Sigmoid colon (tissue), 6 donors: ENCODE measurements at regions not wholly inside any gene's neighbourhood (a gene's known extent, or its start where the extent isn't known, plus 50 kb on each side); places are given as distances from the start of the nearest gene placed in this dataset.

ENCODE experiments used
- DNase-seq: peaks from one replicate; pipeline ENCODE4 v3.0.0-alpha.2; 2019
- H3K27ac ChIP-seq, 4 donors: fragments of 200-600 bp; sonication (generic); one replicate each; pipeline ENCODE4 v1.5.1; 2016 to 2019; ENCODE audit warnings: mild to moderate bottlenecking in 1 of 4
- H3K27me3 ChIP-seq, 3 donors: fragments of 200-600 bp; sonication (generic); one replicate each; pipeline ENCODE4 v1.5.1; 2019; ENCODE audit warnings: mild to moderate bottlenecking in 1 of 3
- H3K36me3 ChIP-seq, 4 donors: fragments of 200-600 bp; sonication (generic); one replicate each; pipeline ENCODE4 v1.5.1; 2016 to 2019
- H3K4me1 ChIP-seq, 4 donors: fragments of 200-600 bp; sonication (generic); one replicate each; pipeline ENCODE4 v1.5.1; 2017 to 2019
- H3K4me3 ChIP-seq, 4 donors: fragments of 200-600 bp; sonication (generic); one replicate each; pipeline ENCODE4 v1.5.1; 2017 to 2019; ENCODE audit warnings: mild to moderate bottlenecking in 2 of 4, moderate library complexity in 1 of 4
- H3K9me3 ChIP-seq, 4 donors: fragments of 200-600 bp in 3 of 4; sonication (generic) in 3 of 4; one replicate each; pipeline versions ENCODE4 v1.5.1 to v1.6.1; 2013 to 2019
- CTCF ChIP-seq, 4 experiments: fragments of 450-650 bp in 3 of 4; fragments of 200-600 bp in 1 of 4; IDR thresholded peaks; one replicate each; pipeline ENCODE4 v1.5.1; 2016 to 2019; ENCODE audit warnings: antibody characterized with exemption in 4 of 4, mild to moderate bottlenecking in 3 of 4, moderate library complexity in 2 of 4
- EP300 ChIP-seq, 4 donors: sonication (generic); formaldehyde crosslinking; IDR thresholded peaks; one replicate each; pipeline ENCODE4 v1.6.1; 2017; ENCODE audit warnings: antibody characterized with exemption in 4 of 4
- POLR2A ChIP-seq, 2 donors: fragments of 450-650 bp; IDR thresholded peaks; one replicate each; pipeline ENCODE4 v1.6.1; 2016; ENCODE audit warnings: antibody characterized with exemption in 2 of 2, mild to moderate bottlenecking in 2 of 2, moderate library complexity in 2 of 2
- POLR2AphosphoS5 ChIP-seq, 4 donors: sonication (generic); formaldehyde crosslinking; IDR thresholded peaks; one replicate each; pipeline ENCODE4 v1.6.1; 2017; ENCODE audit warnings: antibody characterized with exemption in 4 of 4
- WGBS, 2 donors: extraction: QIAGEN DNeasy Blood & Tissue Kit; methylation state at CpG; one replicate each; pipeline ENCODE4 v1.1.7; 2013; 5-methylcytosine and 5-hydroxymethylcytosine counted together
- intact Hi-C: fragments of 100-400 bp; cut with DNase I; formaldehyde crosslinking; loops from one replicate; pipeline ENCODE4 v1.15.1; 2023
- donor health status: healthy with polysubstance abuse.
- donor health status: healthy.

DNA sequence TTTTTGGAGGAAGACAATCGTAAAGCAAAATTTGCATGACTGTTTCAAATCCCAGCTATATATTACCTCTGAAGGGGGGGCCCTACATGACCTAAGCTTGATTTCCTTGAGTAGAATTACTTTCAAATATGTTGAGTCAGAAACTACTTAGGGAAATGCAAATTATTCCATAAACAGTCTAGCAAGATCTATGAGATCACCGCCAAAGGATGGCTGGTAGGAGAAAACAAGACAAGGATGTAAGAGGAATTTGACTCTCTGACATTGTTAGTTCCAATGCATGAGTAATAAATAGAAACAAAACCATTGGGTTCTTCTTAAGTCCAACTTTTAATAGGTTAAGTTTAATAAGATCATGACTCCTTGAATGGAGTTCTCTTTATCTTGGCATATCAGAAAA lies 561.4 kb downstream of the CDY2B start:
- no peak overlapping the region for H3K27ac ChIP-seq
- H3K4me3 ChIP-seq = no peak overlapping the region
- H3K9me3 ChIP-seq = no peaks in the 10 kb centered on the region
- no peaks in the 10 kb centered on the region for H3K36me3 ChIP-seq
- no peak for TF ChIP-seq POLR2A (IDR thresholded peaks at IDR 0.05)
- TF ChIP-seq EP300 (IDR thresholded peaks at IDR 0.05) = no peak
- no peak for TF ChIP-seq POLR2AphosphoS5 (IDR thresholded peaks at IDR 0.05)
- TF ChIP-seq CTCF (IDR thresholded peaks at IDR 0.05) = no peak
- intact Hi-C loops = no loop called here
- DNase-seq = no peak
- no peaks in the 10 kb centered on the region for H3K27me3 ChIP-seq
- WGBS, 2 donors = 89 to 95% methylated on average over 2 of the region's 2 CpGs
- H3K4me1 ChIP-seq = no peaks in the 10 kb centered on the region

DNA sequence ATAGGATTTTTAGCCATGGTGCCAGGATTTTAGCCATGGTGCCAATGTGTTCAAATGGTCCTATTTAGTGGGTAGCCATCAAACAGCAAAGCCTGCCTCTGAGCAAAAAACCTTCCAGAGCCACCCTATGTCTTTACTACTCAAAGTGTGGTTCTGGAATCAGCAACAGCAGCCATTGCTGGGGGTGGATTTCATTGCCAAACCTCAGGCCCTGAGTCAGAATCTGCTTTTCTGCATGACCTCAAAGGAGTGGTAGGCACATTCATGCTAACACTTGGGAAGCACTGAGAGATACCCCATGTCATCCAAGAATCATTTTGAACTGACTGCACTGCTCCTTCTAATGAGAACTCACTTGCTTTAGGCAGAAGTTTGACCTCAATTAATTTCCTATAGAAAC lies 603.0 kb downstream of the CDY2B start:
- DNase-seq = no peak
- TF ChIP-seq POLR2AphosphoS5 (IDR thresholded peaks at IDR 0.05) (no peak), CTCF (IDR thresholded peaks at IDR 0.05) (no peak), EP300 (IDR thresholded peaks at IDR 0.05) (no peak), POLR2A (IDR thresholded peaks at IDR 0.05) (no peak)
- H3K9me3 ChIP-seq = no peaks in the 10 kb centered on the region
- H3K36me3 ChIP-seq = no peaks in the 10 kb centered on the region
- H3K4me3 ChIP-seq = no peak overlapping the region
- H3K4me1 ChIP-seq = no peaks in the 10 kb centered on the region
- intact Hi-C loops = no loop called here
- H3K27me3 ChIP-seq = no peaks in the 10 kb centered on the region
- no peak overlapping the region for H3K27ac ChIP-seq

DNA sequence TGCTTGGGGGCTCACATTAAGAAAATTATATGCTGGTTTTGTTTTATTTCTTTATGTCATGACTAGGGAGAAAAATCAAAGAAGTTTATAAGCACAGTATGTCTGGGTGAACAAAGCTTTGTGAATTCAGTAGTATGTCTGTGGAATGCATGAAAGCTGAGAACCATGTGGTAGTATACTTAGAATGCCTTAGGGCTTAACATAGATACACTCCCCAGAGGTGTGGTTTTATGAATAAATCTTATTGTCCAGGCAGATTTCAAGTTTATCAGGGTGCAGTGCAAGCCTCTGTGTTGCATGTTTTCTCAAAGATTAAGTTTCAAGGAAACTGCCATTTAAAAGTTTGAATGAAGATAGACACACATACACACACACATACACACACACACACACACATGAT lies 620.5 kb downstream of the CDY2B start:
- no peaks in the 10 kb centered on the region for H3K27me3 ChIP-seq
- H3K4me1 ChIP-seq = no peaks in the 10 kb centered on the region
- no peak for DNase-seq
- intact Hi-C loops = no loop called here
- TF ChIP-seq POLR2A (IDR thresholded peaks at IDR 0.05) = no peak
- TF ChIP-seq CTCF (IDR thresholded peaks at IDR 0.05) = no peak
- no peak for TF ChIP-seq POLR2AphosphoS5 (IDR thresholded peaks at IDR 0.05)
- TF ChIP-seq EP300 (IDR thresholded peaks at IDR 0.05) = no peak
- no peak overlapping the region for H3K27ac ChIP-seq
- H3K4me3 ChIP-seq = no peak overlapping the region
- H3K36me3 ChIP-seq = no peaks in the 10 kb centered on the region
- H3K9me3 ChIP-seq = no peaks in the 10 kb centered on the region

DNA sequence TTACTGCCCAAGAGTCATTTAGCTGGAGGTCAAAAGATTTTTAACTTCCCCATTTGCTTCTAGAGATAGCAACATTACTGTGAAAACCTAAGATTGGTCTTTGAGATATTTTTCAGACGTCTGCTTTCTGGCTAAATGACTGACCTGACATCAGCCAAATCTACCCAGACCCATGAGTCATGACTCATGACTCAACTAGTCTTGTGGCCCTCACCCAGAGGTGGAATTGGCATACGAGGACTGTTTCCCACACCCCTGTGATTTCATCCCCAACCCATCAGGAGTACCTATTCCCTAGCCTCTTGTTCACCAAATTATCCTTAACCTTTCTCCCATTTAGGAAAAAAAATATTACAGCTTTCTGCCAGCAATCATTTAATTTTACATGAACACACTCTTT lies 641.6 kb downstream of the CDY2B start:
- no peak overlapping the region for H3K27ac ChIP-seq
- no peaks in the 10 kb centered on the region for H3K27me3 ChIP-seq
- no peaks in the 10 kb centered on the region for H3K36me3 ChIP-seq
- H3K4me3 ChIP-seq = no peak overlapping the region
- no peaks in the 10 kb centered on the region for H3K4me1 ChIP-seq
- intact Hi-C loops = no loop called here
- DNase-seq = no peak
- no peaks in the 10 kb centered on the region for H3K9me3 ChIP-seq
- TF ChIP-seq CTCF (IDR thresholded peaks at IDR 0.05) (no peak), EP300 (IDR thresholded peaks at IDR 0.05) (no peak)
- WGBS, 2 donors = 56 to 62% methylated on average over 2 of the region's 2 CpGs

DNA sequence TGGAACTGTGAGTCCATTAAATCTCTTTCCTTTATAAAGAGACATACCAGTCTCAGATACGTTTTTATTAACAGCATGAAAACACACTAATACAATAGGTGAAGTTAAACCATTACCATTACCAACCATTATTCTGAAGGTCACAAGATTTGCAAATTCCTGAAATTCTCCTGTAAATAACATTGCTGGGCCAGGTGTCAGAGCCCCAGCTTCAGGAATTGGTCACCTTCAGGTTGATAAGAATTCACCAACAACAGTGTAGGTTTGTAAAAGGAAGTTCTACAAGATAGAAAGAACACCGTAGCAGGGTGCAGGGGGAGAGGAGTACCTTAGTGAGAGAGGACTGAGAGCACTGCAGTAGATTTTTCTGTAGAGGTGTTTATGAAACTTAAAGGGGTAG lies 644.3 kb downstream of the CDY2B start:
- 49 to 55% methylated on average over 2 of the region's 2 CpGs for WGBS, 2 donors
- H3K4me3 ChIP-seq = no peak overlapping the region
- intact Hi-C loops = no loop called here

More for the DNA sequence above, 644.3 kb downstream of the CDY2B start:
- no peaks in the 10 kb centered on the region for H3K9me3 ChIP-seq
- H3K27ac ChIP-seq = no peak overlapping the region
- TF ChIP-seq CTCF (IDR thresholded peaks at IDR 0.05) = no peak
- TF ChIP-seq POLR2A (IDR thresholded peaks at IDR 0.05) = no peak
- no peak for TF ChIP-seq EP300 (IDR thresholded peaks at IDR 0.05)
- TF ChIP-seq POLR2AphosphoS5 (IDR thresholded peaks at IDR 0.05) = no peak
- H3K36me3 ChIP-seq = no peaks in the 10 kb centered on the region
- H3K4me1 ChIP-seq = no peaks in the 10 kb centered on the region
- H3K27me3 ChIP-seq = no peaks in the 10 kb centered on the region
- DNase-seq = no peak
